ENCODE measurements at regions not wholly inside any gene's neighbourhood (a gene's known extent, or its start where the extent isn't known, plus 50 kb on each side); places are given as distances from the start of the nearest gene placed in this dataset.
"Not testable (repeated sequence)": the region's sequence is repeated elsewhere in the genome, so short reads cannot be mapped to it uniquely, and the experiment has no call there.

DNA sequence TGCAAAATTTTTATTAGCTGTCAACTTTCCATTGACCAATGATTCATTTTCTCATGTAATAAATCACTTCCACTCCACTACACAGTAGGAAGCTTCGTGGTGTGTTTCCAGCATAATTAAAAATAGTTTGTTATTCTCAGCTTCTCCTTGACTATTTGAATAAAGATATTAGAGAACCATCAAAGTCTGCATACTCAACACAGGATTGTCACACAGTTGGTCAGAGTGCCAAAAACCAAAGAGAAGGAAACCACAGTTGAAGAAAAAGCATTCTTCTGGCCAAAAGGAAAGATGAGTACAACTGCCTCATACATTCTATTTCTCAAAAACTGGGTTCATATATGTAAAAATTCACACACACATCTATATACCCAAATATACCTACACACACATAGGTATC, 455.1 kb upstream of the HSF2 start:
- Mint-ChIP-seq H3K4me1 (ENCODE audit: low read depth) (peaks cover 3% of the 10 kb centered on the region), H3K36me3 (ENCODE audit: low read depth) (peaks cover 24% of the 10 kb centered on the region), H3K27me3 (ENCODE audit: low read depth) (peaks cover 34% of the 10 kb centered on the region), H3K27ac (ENCODE audit: unreplicated experiment) (no peak overlapping the region), H3K9me3 (ENCODE audit: low read depth) (peaks cover 36% of the 10 kb centered on the region), H3K4me3 (ENCODE audit: unreplicated experiment) (no peak overlapping the region)
- DNase-seq (ENCODE audit: low spot score) = no peak
- TF ChIP-seq CTCF (IDR thresholded peaks at IDR 0.05) = no peak

DNA sequence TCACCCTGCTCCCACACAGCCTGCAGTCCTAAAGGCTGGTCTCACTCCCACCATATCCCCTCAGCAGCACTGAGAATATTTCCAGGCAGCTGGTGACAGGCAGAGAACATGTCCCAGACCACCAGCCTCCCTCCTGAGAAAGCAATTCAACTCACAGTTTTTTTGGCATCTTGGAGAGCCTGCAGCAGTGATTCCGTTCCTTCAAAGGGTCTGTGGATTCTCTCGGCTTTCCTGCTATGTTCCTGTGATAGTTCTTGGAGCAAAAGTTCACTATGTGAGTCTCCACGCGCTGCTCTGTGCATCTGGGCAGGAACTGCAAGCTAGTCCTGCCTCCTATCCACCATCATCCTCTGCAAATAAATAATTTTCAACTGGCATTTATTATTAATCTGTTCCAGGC, 448.3 kb upstream of the HSF2 start:
- peaks cover 24% of the 10 kb centered on the region for H3K27me3 Mint-ChIP-seq (ENCODE audit: low read depth)
- no peak for TF ChIP-seq CTCF (IDR thresholded peaks at IDR 0.05)
- H3K4me3 Mint-ChIP-seq (ENCODE audit: unreplicated experiment) = no peak overlapping the region
- peak overlapping the region; percentile 17 for H3K27ac Mint-ChIP-seq (ENCODE audit: unreplicated experiment)
- no peak for DNase-seq (ENCODE audit: low spot score)
- H3K4me1 Mint-ChIP-seq (ENCODE audit: low read depth) = peaks cover 18% of the 10 kb centered on the region
- H3K9me3 Mint-ChIP-seq (ENCODE audit: low read depth) = peaks cover 26% of the 10 kb centered on the region
- H3K36me3 Mint-ChIP-seq (ENCODE audit: low read depth) = peaks cover 13% of the 10 kb centered on the region

DNA sequence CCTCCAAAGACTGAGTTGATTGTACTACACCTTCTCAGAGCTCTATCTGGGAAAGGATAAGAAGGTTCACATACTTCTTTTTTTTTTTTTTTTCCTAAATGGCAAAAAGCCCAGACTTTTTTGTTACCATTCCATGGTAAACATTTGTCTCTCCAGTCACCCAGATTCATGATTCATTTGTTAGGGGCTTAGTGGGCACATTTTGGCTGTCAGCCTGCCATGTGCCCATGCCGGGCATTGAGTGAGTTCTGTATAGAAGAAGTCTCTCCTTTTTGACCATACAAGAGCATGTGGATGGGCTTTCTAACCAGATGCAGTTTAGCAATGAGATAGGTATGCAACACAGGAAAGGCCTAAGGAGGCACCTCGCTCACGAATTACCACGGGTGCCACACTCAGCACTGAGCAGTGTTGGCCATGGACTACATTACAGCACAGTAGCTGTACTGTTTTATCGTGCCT, 447.5 kb upstream of the HSF2 start:
- H3K36me3 Mint-ChIP-seq (ENCODE audit: low read depth) = peaks cover 12% of the 10 kb centered on the region
- H3K9me3 Mint-ChIP-seq (ENCODE audit: low read depth) = peaks cover 19% of the 10 kb centered on the region
- peak overlapping the region; percentile 67 for H3K27ac Mint-ChIP-seq (ENCODE audit: unreplicated experiment)
- H3K4me1 Mint-ChIP-seq (ENCODE audit: low read depth) = peaks cover 18% of the 10 kb centered on the region
- H3K4me3 Mint-ChIP-seq (ENCODE audit: unreplicated experiment) = no peak overlapping the region
- TF ChIP-seq CTCF (IDR thresholded peaks at IDR 0.05) = no peak
- peaks cover 24% of the 10 kb centered on the region for H3K27me3 Mint-ChIP-seq (ENCODE audit: low read depth)
- no peak for DNase-seq (ENCODE audit: low spot score)

DNA sequence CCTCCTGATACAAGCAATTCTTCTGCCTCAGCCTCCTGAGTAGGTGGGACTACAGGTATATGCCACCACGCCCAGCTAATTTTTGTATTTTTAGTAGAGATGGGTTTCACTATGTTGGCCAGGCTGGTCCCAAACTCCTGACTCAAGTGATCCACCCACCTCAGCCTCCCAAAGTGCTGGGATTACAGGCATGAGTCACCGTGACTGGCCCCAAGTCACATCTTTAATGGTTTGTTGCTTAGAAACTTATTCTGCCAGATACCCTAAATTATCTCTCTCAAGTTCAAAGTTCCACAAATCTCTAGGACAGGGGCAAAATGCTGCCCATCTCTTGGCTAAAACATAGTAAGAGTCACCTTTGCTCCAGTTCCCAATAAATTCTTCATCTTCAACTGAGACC, 444.1 kb upstream of the HSF2 start:
- not testable (repeated sequence) for H3K27me3 Mint-ChIP-seq (ENCODE audit: low read depth); H3K27ac Mint-ChIP-seq (ENCODE audit: unreplicated experiment); DNase-seq (ENCODE audit: low spot score); H3K36me3 Mint-ChIP-seq (ENCODE audit: low read depth); H3K9me3 Mint-ChIP-seq (ENCODE audit: low read depth); H3K4me3 Mint-ChIP-seq (ENCODE audit: unreplicated experiment)
- H3K4me1 Mint-ChIP-seq (ENCODE audit: low read depth) = peaks cover 21% of the 10 kb centered on the region

GRCh38 chr6:121956782-121957181, 442.7 kb upstream of the HSF2 start:
- no peak overlapping the region for H3K27ac Mint-ChIP-seq (ENCODE audit: unreplicated experiment)
- no peaks in the 10 kb centered on the region for H3K9me3 Mint-ChIP-seq (ENCODE audit: low read depth)
- no peak for TF ChIP-seq CTCF (IDR thresholded peaks at IDR 0.05)
- peaks cover 5% of the 10 kb centered on the region for H3K27me3 Mint-ChIP-seq (ENCODE audit: low read depth)
- peaks cover 1% of the 10 kb centered on the region for H3K36me3 Mint-ChIP-seq (ENCODE audit: low read depth)
- peaks cover 13% of the 10 kb centered on the region for H3K4me1 Mint-ChIP-seq (ENCODE audit: low read depth)
- no peak overlapping the region for H3K4me3 Mint-ChIP-seq (ENCODE audit: unreplicated experiment)
- no peak for DNase-seq (ENCODE audit: low spot score)

DNA sequence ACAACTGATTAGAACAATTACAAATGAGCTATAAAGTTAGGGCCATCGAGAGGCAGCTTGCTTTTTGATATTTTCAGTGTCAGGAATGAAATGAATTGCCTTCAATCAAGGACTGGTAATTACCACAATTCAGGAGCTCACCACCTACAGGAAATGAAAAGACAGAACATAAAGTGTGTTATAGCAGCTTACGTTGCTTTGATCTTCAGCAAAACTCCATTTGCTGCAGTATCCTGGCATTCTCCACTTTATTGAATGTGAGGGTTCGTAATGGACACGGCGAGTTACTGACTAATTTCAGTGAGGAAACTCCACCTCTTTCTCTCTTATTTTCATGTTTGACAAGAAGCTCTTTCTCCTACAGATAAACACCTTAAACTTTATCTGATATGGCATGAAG, 440.0 kb upstream of the HSF2 start:
- H3K9me3 Mint-ChIP-seq (ENCODE audit: low read depth) = no peaks in the 10 kb centered on the region

More for the DNA sequence above, 440.0 kb upstream of the HSF2 start:
- peaks cover 5% of the 10 kb centered on the region for H3K27me3 Mint-ChIP-seq (ENCODE audit: low read depth)
- H3K36me3 Mint-ChIP-seq (ENCODE audit: low read depth) = peaks cover 1% of the 10 kb centered on the region
- no peak overlapping the region for H3K27ac Mint-ChIP-seq (ENCODE audit: unreplicated experiment)
- no peak for TF ChIP-seq CTCF (IDR thresholded peaks at IDR 0.05)
- H3K4me3 Mint-ChIP-seq (ENCODE audit: unreplicated experiment) = no peak overlapping the region
- H3K4me1 Mint-ChIP-seq (ENCODE audit: low read depth) = peaks cover 3% of the 10 kb centered on the region
- DNase-seq (ENCODE audit: low spot score) = no peak

Measured in chondrocyte (in vitro differentiated cells).